ENCODE measurements at regions not wholly inside any gene's neighbourhood (a gene's known extent, or its start where the extent isn't known, plus 50 kb on each side); places are given as distances from the start of the nearest gene placed in this dataset.

- no peak for TF ChIP-seq CTCF (IDR thresholded peaks at IDR 0.05; ENCODE audit: low read depth, low read length, missing input control)
- TF ChIP-seq MAX (IDR thresholded peaks at IDR 0.05) = no peak
- TF ChIP-seq ZBTB33 (IDR thresholded peaks at IDR 0.05) = no peak
- TF ChIP-seq TAF1 (conservative IDR thresholded peaks at IDR 0.05) = no peak
- no peak for TF ChIP-seq RAD21 (IDR thresholded peaks at IDR 0.05)
- TF ChIP-seq YY1 (IDR thresholded peaks at IDR 0.05) = no peak
- no peak for TF ChIP-seq RXRA (IDR thresholded peaks at IDR 0.05)
Observed at GRCh38 chr10:118827053-118827452, 72.3 kb upstream of the CACUL1 start.
